Upper lobe of left lung (tissue), 6 donors: ENCODE measurements at regions not wholly inside any gene's neighbourhood (a gene's known extent, or its start where the extent isn't known, plus 50 kb on each side); places are given as distances from the start of the nearest gene placed in this dataset.

Experiments used
- ATAC-seq, 2 donors: fragments of 200-7000 bp; cut with Tn5 transposase; one replicate each; pipeline ENCODE4 v1.9.1; 2022; ENCODE audit warnings: mild to moderate bottlenecking in 2 of 2, moderate library complexity in 2 of 2; ENCODE audit not compliant: low FRiP score in 2 of 2
- DNase-seq, 2 donors: peaks; one replicate each; pipeline ENCODE4 v3.0.0-alpha.2; 2019 to 2020
- H3K27ac ChIP-seq, 4 donors: fragments of 200-600 bp; sonication (generic); one replicate each; pipeline ENCODE4 v1.5.1; 2016 to 2019
- H3K27me3 ChIP-seq, 4 donors: fragments of 200-600 bp; sonication (generic); one replicate each; pipeline ENCODE4 v1.5.1; 2017 to 2019
- H3K36me3 ChIP-seq, 4 donors: fragments of 200-600 bp; sonication (generic); one replicate each; pipeline ENCODE4 v1.5.1; 2016 to 2019
- H3K4me1 ChIP-seq, 4 donors: fragments of 200-600 bp; sonication (generic); one replicate each; pipeline ENCODE4 v1.5.1; 2018 to 2019
- H3K4me3 ChIP-seq, 4 donors: fragments of 200-600 bp; sonication (generic); one replicate each; pipeline ENCODE4 v1.5.1; 2017 to 2019; ENCODE audit warnings: mild to moderate bottlenecking in 2 of 4, moderate library complexity in 1 of 4
- H3K9me3 ChIP-seq, 4 donors: fragments of 200-600 bp; sonication (generic); one replicate each; pipeline ENCODE4 v1.5.1; 2018 to 2019
- CTCF ChIP-seq, 6 experiments: fragments of 450-650 bp in 4 of 6; fragments of 200-600 bp in 2 of 6; sonication (generic) in 2 of 6; IDR thresholded peaks; one replicate each; pipeline ENCODE4 v1.5.1; 2016 to 2019; ENCODE audit warnings: antibody characterized with exemption in 6 of 6
- EP300 ChIP-seq, 4 donors: sonication (generic); formaldehyde crosslinking; IDR thresholded peaks; one replicate each; pipeline ENCODE4 v1.5.1; 2017; ENCODE audit warnings: antibody characterized with exemption in 4 of 4, control low read depth in 2 of 4
- POLR2A ChIP-seq, 4 donors: fragments of 450-650 bp; IDR thresholded peaks; one replicate each; pipeline ENCODE4 v1.5.1; 2016 to 2017; ENCODE audit warnings: antibody characterized with exemption in 4 of 4, mild to moderate bottlenecking in 2 of 4
- POLR2AphosphoS5 ChIP-seq, 2 donors: sonication (generic); formaldehyde crosslinking; IDR thresholded peaks; one replicate each; pipeline ENCODE4 v1.5.1; 2017; ENCODE audit warnings: antibody characterized with exemption in 2 of 2
- WGBS, 2 donors: methylation state at CpG; one replicate each; pipeline ENCODE4 v1.1.5; 2017 to 2018; 5-methylcytosine and 5-hydroxymethylcytosine counted together
- donor health status: DM: no; HTN: no; CAD: no; lungs with moderate emphysema.
- donor health status: DM: no; HTN: yes; CAD: no; lungs with severe emphysema.

DNA sequence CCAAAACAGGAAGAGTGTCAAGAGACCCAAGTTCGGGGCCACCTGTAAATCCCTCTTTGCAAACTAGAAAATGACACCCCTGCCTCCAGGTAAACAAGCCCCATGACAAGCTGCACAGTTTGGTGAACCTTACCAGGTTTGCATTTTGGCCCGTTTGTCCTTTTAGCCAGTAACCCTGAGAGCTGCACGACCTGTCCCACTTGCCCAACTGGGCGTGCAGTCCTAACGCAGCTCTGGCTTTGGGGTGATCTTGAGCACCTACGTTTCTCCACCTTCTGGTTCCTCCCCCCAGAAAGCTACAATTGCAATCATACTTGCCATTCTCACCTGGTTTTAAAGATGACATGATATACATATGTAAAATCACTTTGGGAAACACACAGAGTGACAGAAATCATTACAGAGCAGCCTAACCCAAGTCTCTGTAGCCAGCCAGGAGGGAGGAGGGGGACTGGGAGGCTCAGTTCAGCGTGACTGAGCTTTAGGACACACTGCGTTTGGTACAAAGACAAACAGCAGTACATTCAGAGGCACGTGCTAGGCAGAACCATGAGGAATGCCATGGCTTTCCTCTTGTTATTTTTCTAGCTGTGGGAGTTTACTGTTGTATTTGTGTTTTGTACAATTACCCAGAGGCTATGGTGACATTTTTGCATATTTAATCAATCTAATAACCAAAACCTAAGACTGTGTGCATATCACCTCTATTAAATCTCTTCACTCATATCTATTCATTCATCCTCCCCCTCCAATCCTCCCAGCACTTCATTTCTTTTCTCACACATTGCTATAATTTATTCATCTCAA lies 304.0 kb downstream of the IRS1 start:
- H3K9me3 ChIP-seq = no peaks in the 10 kb centered on the region
- no peaks in the 10 kb centered on the region for H3K36me3 ChIP-seq
- H3K4me1 ChIP-seq = no peaks in the 10 kb centered on the region
- ATAC-seq (no peak), DNase-seq (no peak)
- H3K27ac ChIP-seq = no peak overlapping the region
- TF ChIP-seq POLR2AphosphoS5 (IDR thresholded peaks at IDR 0.05) = no peak
- no peak for TF ChIP-seq CTCF (IDR thresholded peaks at IDR 0.05)
- TF ChIP-seq EP300 (IDR thresholded peaks at IDR 0.05) = no peak
- 72 to 73% methylated on average over 9 of the region's 9 CpGs for WGBS, 2 donors
- no peak overlapping the region for H3K4me3 ChIP-seq
- H3K27me3 ChIP-seq = no peaks in the 10 kb centered on the region

GRCh38 chr2:226491112-226491511 lies 308.5 kb downstream of the IRS1 start:
- H3K27ac ChIP-seq = no peak overlapping the region
- no peaks in the 10 kb centered on the region for H3K9me3 ChIP-seq
- DNase-seq = no peak
- ATAC-seq = no peak
- no peaks in the 10 kb centered on the region for H3K4me1 ChIP-seq
- no peaks in the 10 kb centered on the region for H3K27me3 ChIP-seq
- no peaks in the 10 kb centered on the region for H3K36me3 ChIP-seq
- TF ChIP-seq CTCF (IDR thresholded peaks at IDR 0.05) = no peak
- no peak overlapping the region for H3K4me3 ChIP-seq
- 59 to 72% methylated on average over 1 of the region's 1 CpG for WGBS, 2 donors

DNA sequence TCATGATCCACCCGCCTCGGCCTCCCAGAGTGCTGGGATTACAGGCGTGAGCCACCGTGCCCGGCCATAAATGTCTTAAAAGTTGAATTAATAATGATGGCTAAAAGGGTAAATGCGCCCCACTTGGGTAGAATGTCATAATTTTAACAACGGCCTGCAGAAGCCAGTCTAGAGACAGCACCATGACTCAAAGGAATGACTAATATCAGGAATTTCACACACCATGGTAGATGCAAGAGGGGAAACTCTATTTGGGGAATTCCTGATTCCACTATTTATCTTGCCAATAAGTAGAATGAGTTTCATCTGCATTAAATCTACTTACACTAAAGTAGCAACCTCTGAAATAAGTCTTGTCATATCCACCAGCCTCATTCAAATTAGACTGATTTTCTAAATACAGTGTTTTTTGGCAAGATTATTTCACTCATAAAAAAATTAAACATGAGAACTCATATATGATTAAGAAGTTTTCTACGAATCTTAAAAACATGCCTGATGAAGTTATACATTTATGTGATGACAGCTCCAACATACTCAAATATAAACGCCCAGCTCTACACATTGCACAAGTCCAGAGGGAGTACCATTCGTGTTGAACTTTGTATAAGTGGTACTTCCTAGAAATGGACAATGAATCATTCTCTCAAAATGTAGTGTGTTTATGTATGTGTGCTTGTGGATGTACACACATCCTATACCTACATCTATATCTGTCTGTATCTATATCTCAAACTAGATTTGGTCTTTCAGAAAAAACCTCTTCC lies 309.7 kb downstream of the IRS1 start:
- H3K27ac ChIP-seq = no peak overlapping the region
- 79 to 82% methylated on average over 10 of the region's 10 CpGs for WGBS, 2 donors
- ATAC-seq = no peak
- H3K36me3 ChIP-seq = no peaks in the 10 kb centered on the region
- H3K9me3 ChIP-seq = no peaks in the 10 kb centered on the region
- TF ChIP-seq POLR2AphosphoS5 (IDR thresholded peaks at IDR 0.05) (no peak), CTCF (IDR thresholded peaks at IDR 0.05) (no peak)
- DNase-seq = peak in 1 of 2 donors; percentile 17
- H3K4me3 ChIP-seq = no peak overlapping the region
- no peaks in the 10 kb centered on the region for H3K4me1 ChIP-seq
- H3K27me3 ChIP-seq = no peaks in the 10 kb centered on the region

DNA sequence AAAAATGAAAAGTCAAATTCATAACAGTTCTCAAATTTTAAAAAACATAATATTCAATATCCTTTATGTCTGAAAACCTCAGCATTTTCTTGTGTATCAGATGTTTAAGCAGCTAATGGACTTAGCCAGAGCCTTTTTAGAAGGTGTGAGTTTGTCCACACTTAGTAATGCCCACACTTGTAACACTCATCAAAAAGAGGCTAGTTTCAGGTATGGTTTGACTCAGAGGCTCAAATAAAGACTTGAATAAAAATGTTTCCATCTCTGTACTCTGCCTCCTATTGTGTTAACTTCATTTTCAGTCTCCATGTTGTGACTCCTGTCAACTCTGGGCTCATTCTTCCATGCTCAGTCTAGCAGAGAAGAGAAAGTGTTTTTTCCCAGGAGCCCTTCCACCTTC lies 311.6 kb downstream of the IRS1 start:
- ATAC-seq = no peak
- H3K27ac ChIP-seq = no peak overlapping the region

More for the DNA sequence above, 311.6 kb downstream of the IRS1 start:
- no peaks in the 10 kb centered on the region for H3K27me3 ChIP-seq
- peaks cover 0 to 4% (median 0%) of the 10 kb centered on the region in 4 donors for H3K4me1 ChIP-seq
- TF ChIP-seq POLR2AphosphoS5 (IDR thresholded peaks at IDR 0.05) (no peak), POLR2A (IDR thresholded peaks at IDR 0.05) (no peak), EP300 (IDR thresholded peaks at IDR 0.05) (no peak), CTCF (IDR thresholded peaks at IDR 0.05) (no peak)
- no peaks in the 10 kb centered on the region for H3K9me3 ChIP-seq
- no peak overlapping the region for H3K4me3 ChIP-seq
- DNase-seq = no peak
- H3K36me3 ChIP-seq = no peaks in the 10 kb centered on the region
